ENCODE measurements at regions not wholly inside any gene's neighbourhood (a gene's known extent, or its start where the extent isn't known, plus 50 kb on each side); places are given as distances from the start of the nearest gene placed in this dataset.

DNA sequence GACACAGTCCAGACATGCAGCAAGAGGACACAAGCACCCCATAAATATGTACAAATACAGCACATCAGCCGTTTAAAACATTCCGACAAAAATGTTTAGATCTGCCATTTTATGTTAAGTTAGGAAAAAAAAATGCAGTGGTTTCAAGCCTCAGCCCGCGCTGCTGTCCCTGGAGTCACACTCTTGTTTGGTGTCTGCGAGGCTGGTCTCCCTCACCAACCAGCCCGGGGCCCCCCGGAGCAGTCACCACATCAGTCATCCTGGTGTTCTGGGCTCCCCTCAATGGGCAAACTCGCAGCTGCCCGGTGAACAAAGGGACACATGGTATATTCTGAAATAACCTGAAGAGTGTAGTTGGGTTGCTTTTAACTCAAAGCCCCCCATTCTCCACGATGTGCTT lies 1022.2 kb downstream of the BRD1 start:
- TF ChIP-seq CBX3 (IDR thresholded peaks at IDR 0.05; ENCODE audit: low read depth) (no peak), SP1 (IDR thresholded peaks at IDR 0.05; ENCODE audit: low read depth) (no peak)
